HG03354 (cell line): ENCODE measurements at regions not wholly inside any gene's neighbourhood (a gene's known extent, or its start where the extent isn't known, plus 50 kb on each side); places are given as distances from the start of the nearest gene placed in this dataset.
"Not testable (repeated sequence)": the region's sequence is repeated elsewhere in the genome, so short reads cannot be mapped to it uniquely, and the experiment has no call there.

Source experiments
- ATAC-seq: cut with Tn5 transposase; IDR thresholded peaks from one replicate; pipeline ENCODE4 v1.9.1; 2021; ENCODE audit warnings: mild to moderate bottlenecking; ENCODE audit not compliant: unreplicated experiment, poor library complexity, severe bottlenecking

GRCh38 chr3:105093371-105094252, 273.1 kb upstream of the ALCAM start:
- ATAC-seq, result no peak

DNA sequence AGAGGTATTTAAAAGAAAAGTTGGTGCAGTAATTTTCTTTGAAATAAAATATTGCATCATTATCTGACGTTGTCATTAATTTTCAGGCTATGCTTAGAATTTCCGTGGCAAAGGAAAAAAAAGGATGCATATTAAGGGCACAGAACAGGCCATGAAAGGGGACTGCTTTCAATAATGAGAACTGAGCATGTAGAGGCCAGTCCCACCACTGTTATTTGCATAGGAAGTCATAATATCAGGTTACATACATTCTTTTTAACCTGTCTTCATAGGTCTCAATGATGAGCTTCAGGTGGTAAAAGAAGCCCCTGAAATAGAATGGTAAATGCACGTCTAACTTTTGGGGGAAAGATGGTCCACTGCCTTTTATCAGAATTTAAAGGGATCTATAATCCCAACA, 272.1 kb upstream of the ALCAM start:
- no peak for ATAC-seq

- ATAC-seq, result no peak
Observed at GRCh38 chr3:105096071-105096470, 270.6 kb upstream of the ALCAM start.

DNA sequence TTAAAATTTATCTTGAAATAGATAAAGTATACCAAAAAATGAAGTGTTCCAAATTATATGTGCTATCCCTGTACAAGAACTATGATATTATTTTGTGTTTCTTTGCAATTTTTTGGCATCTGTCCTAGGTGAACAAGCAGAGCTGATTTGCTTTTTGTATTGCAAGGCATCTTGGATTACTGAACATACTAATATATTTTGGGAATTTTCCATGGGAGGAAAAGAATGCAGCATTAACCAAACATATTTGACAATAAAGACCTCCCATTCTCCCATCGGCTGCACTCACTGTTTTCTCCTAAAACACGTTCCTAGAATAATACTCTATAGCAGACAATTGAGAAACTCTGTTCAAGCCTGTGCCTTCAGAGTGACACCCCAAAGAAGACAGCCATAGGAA, 265.1 kb upstream of the ALCAM start:
- no peak for ATAC-seq

DNA sequence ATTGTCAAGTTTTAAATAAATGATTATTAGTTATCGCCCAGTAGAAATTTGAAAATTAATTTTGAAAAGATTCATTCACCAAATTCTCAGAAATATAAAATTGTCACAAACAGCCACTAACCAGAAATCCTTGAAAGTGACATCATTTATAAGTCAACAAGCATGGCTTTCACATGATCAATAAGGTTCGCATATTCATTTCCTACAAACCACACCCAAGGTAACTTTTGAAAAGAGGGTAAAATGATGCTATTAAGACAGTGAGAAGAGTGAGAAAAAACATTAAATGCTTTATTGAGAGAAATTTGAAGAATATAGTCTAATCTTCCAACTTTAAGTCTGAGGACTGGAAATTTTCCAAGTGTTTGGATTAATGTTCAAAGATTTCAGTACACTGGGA, 263.6 kb upstream of the ALCAM start:
- no peak for ATAC-seq

DNA sequence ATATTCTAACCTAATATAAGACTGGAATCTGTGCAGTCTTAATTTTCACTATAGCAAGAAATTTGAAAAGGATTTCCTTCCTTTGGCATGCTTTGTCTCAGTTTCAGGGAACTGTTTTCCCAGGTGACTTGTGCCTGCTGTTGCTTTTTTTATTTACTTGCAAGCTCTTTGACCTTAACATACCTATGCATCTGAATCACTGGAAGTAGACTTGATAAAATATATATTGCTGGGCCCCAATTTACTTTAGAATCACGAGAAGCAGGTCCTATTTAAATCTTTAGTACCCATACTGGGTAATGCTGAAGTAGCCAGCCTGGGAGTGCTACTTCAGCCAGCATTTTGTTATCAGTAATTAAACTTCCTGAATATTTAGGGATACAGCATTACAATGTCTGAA, 257.9 kb upstream of the ALCAM start:
- ATAC-seq, result no peak

DNA sequence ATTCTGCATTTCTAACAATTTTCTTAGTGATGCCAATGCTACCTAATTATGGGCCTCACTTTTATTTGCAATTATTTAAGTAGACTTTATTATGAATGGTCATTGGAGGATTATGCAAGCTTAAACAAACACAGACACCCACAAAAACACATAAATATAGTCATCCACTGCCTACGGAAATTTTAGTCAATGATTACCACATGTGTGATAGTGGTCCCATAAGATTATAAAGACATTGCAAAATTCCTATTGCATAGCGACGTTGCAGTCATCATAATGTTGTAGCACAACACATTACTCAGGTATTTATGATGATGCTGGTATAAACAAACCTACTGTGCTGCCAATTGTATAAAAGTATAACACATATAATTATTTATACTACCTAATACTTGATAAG, 247.8 kb upstream of the ALCAM start:
- ATAC-seq, result no peak

DNA sequence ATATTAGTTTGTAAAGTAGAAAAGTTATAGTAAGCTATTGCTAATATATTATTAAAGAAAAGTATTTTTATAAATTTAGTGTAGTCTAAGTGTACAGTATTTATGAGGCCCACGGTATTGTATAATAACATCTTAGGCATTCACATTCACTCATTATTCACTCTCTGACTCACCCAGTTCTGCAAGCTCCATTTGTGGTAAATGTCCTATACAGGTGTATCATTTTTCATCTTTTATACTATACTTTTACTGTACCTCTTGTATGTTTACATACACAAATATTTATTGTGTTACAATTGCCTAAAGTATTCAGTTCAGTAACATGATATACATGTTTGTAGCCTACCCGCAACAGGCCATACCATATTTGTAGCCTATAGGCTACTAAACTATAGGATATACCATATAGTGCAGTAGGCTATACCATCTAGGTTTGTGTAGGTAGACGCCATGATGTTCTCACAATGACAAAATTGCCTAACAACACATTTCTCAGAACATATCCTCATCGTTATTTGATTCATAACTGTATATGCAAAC, 246.8 kb upstream of the ALCAM start:
- no peak for ATAC-seq

- no peak for ATAC-seq
Observed at GRCh38 chr3:105130911-105131310, 235.8 kb upstream of the ALCAM start.

- ATAC-seq, result no peak
Observed at GRCh38 chr3:105137911-105138310, 228.8 kb upstream of the ALCAM start.

GRCh38 chr3:105139881-105140560, 226.7 kb upstream of the ALCAM start:
- no peak for ATAC-seq

GRCh38 chr3:105140899-105141367, 225.8 kb upstream of the ALCAM start:
- ATAC-seq, result no peak

- no peak for ATAC-seq
Observed at GRCh38 chr3:105144837-105145236, 221.9 kb upstream of the ALCAM start.

DNA sequence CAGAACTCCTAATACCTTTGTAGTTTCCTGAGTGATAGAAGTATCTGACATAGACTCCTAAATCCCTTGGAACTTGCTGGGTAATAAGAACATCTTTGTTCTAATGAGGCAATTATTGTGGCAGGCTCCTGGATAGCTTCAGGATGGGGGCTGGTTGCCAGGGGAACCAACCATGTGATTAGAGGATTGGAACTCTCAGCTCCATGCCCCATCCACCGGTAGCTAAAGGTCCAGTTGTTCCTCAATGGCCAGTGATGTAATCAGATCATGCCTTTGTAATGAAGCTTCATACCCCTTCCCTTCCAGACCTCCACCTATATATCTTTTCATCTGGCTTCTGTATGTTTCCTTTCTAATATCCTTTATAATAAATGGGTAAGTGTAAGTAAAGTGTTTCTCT, 221.2 kb upstream of the ALCAM start:
- ATAC-seq, result no peak

- not testable (repeated sequence) for ATAC-seq
Observed at GRCh38 chr3:105149197-105149596, 217.5 kb upstream of the ALCAM start.

DNA sequence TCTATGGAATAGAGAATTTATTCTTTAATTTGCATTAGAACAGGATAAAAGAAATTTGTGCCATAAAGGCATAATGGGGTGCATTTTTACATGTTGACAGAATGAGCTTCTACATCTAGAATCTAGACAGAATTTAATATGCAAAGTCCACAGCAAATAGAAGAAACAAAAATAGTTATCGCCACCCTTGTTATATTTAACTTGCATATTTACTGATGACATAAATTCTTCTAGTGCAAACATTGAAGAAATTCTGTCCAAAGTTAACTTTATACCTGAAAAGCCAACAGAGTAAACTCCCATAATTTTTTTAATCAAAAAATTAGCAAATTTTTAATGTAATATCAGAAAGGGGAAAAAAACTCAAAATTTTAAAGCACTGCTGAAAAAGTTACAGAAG, 213.7 kb upstream of the ALCAM start:
- ATAC-seq, result no peak

GRCh38 chr3:105154692-105155091, 212.0 kb upstream of the ALCAM start:
- ATAC-seq, result no peak

DNA sequence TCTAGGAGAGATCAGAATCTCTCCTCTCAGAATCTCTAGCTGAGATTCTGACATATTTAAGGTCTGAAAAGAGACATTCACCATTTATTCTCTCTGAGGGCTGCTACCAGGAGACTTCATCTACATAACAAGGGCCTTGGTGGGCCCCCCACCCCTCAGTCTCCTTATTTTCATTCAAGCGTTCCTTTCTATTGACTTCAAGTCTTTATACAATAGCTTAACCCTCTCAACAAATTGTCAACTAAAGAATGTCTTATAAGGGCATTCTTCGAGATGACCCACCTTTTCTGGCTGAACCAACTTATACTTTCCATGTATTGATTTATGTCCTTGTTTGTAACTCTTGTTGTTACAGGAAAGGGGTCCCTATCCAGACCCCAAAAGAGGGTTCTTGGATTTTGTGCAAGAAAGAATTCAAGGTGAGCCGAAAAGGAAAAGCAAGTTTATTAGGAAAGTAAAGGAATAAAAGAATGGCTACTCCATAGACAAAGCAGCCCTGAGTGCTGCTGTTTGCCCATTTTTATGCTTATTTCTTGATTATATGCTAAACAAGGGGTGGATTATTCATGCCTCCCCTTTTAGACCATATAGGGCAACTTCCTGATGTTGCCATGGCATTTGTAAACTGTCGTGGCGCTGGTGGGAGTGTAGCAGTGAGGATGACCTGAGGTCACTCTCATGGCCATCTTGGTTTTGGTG, 209.5 kb upstream of the ALCAM start:
- no peak for ATAC-seq

- no peak for ATAC-seq
Observed at GRCh38 chr3:105157766-105158085, 209.0 kb upstream of the ALCAM start.

DNA sequence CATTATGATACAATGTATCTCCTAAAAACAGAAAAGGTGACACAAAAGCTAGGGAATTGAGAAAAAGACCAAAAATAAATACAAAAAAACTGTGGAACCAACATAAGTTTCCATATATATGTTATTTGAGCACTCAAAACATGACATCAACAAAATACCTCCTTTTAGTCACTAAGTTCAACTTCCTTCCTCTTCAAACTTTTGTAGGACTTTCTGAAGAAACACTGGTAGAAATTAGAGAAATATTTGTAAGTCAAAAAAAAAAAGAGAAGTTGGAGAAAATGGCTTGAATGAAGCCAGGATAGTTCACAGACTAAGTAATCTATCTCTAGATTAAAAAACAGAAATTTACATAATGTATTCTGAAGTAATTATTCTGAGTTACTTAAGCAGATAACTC, 208.4 kb upstream of the ALCAM start:
- ATAC-seq, result no peak
